ENCODE measurements at regions not wholly inside any gene's neighbourhood (a gene's known extent, or its start where the extent isn't known, plus 50 kb on each side); places are given as distances from the start of the nearest gene placed in this dataset.
A peak's percentile ranks its signal among the peaks of the same experiment; 100 is the strongest.

- Histone ChIP-seq H3K27ac (no peak overlapping the region), H3K4me3 (no peak overlapping the region), H3K9me3 (no peaks in the 10 kb centered on the region), H3K27me3 (no peaks in the 10 kb centered on the region), H3K36me3 (no peaks in the 10 kb centered on the region), H3K4me1 (no peaks in the 10 kb centered on the region)
- TF ChIP-seq POLR2A (IDR thresholded peaks at IDR 0.05) (no peak), CTCF (IDR thresholded peaks at IDR 0.05) (no peak)
- DNase-seq: no peak
Observed at GRCh38 chr6:44614396-44614795, 226.9 kb downstream of the CDC5L start.

GRCh38 chr6:44615621-44616020, 228.1 kb downstream of the CDC5L start:
- Histone ChIP-seq H3K4me3 (no peak overlapping the region), H3K27ac (no peak overlapping the region), H3K36me3 (no peaks in the 10 kb centered on the region), H3K27me3 (no peaks in the 10 kb centered on the region), H3K4me1 (no peaks in the 10 kb centered on the region), H3K9me3 (no peaks in the 10 kb centered on the region)
- TF ChIP-seq CTCF (IDR thresholded peaks at IDR 0.05) (no peak), POLR2A (IDR thresholded peaks at IDR 0.05) (no peak)
- no peak for DNase-seq

- Histone ChIP-seq H3K4me3 (no peak overlapping the region), H3K27me3 (no peaks in the 10 kb centered on the region), H3K36me3 (no peaks in the 10 kb centered on the region), H3K4me1 (no peaks in the 10 kb centered on the region), H3K9me3 (no peaks in the 10 kb centered on the region), H3K27ac (no peak overlapping the region)
- peak in 1 of 3 donors; percentile 7 for DNase-seq
- TF ChIP-seq CTCF (IDR thresholded peaks at IDR 0.05) (no peak), POLR2A (IDR thresholded peaks at IDR 0.05) (no peak)
Observed at GRCh38 chr6:44617416-44617815, 229.9 kb downstream of the CDC5L start.

GRCh38 chr6:44618371-44618770, 230.9 kb downstream of the CDC5L start:
- no peak for TF ChIP-seq POLR2A (IDR thresholded peaks at IDR 0.05)
- Histone ChIP-seq H3K27ac (no peak overlapping the region), H3K27me3 (no peaks in the 10 kb centered on the region), H3K9me3 (no peaks in the 10 kb centered on the region), H3K4me1 (no peaks in the 10 kb centered on the region), H3K36me3 (no peaks in the 10 kb centered on the region), H3K4me3 (no peak overlapping the region)
- peak in 1 of 3 donors; percentile 3 for DNase-seq

GRCh38 chr6:44620922-44621321, 233.4 kb downstream of the CDC5L start:
- no peaks in the 10 kb centered on the region for H3K9me3 ChIP-seq
- H3K4me3 ChIP-seq: no peak overlapping the region
- TF ChIP-seq POLR2A (IDR thresholded peaks at IDR 0.05) (no peak), CTCF (IDR thresholded peaks at IDR 0.05) (no peak)
- no peak overlapping the region for H3K27ac ChIP-seq
- no peaks in the 10 kb centered on the region for H3K27me3 ChIP-seq
- H3K36me3 ChIP-seq: no peaks in the 10 kb centered on the region
- peak in 1 of 3 donors; percentile 1 for DNase-seq
- H3K4me1 ChIP-seq: no peaks in the 10 kb centered on the region

GRCh38 chr6:44621846-44622245, 234.3 kb downstream of the CDC5L start:
- no peaks in the 10 kb centered on the region for H3K9me3 ChIP-seq

More at GRCh38 chr6:44621846-44622245, 234.3 kb downstream of the CDC5L start:
- Histone ChIP-seq H3K4me1 (no peaks in the 10 kb centered on the region), H3K27me3 (no peaks in the 10 kb centered on the region), H3K27ac (no peak overlapping the region), H3K36me3 (no peaks in the 10 kb centered on the region), H3K4me3 (no peak overlapping the region)
- DNase-seq: peak in 1 of 3 donors; percentile 15
- TF ChIP-seq CTCF (IDR thresholded peaks at IDR 0.05) (no peak), POLR2A (IDR thresholded peaks at IDR 0.05) (no peak)

All from Peyer's patch (tissue), 4 donors.